HG03280 (cell line): ENCODE measurements at regions not wholly inside any gene's neighbourhood (a gene's known extent, or its start where the extent isn't known, plus 50 kb on each side); places are given as distances from the start of the nearest gene placed in this dataset.

Experiments
- ATAC-seq: cut with Tn5 transposase; IDR thresholded peaks from one replicate; pipeline ENCODE4 v1.9.1; 2021; ENCODE audit warnings: mild to moderate bottlenecking, moderate library complexity; ENCODE audit not compliant: unreplicated experiment

- no peak for ATAC-seq
Observed at GRCh38 chr12:46456356-46457334, 84.1 kb upstream of the SLC38A2 start.

GRCh38 chr12:46455648-46456352 is 83.2 kb upstream of the SLC38A2 start:
- no peak for ATAC-seq

- ATAC-seq: no peak
Observed at GRCh38 chr12:46454981-46455380, 82.4 kb upstream of the SLC38A2 start.

- ATAC-seq: no peak
Observed at GRCh38 chr12:46453428-46453827, 80.9 kb upstream of the SLC38A2 start.

GRCh38 chr12:46452776-46453175 is 80.2 kb upstream of the SLC38A2 start:
- no peak for ATAC-seq

GRCh38 chr12:46452061-46452615 is 79.6 kb upstream of the SLC38A2 start:
- ATAC-seq: no peak

GRCh38 chr12:46451276-46452021 is 78.9 kb upstream of the SLC38A2 start:
- no peak for ATAC-seq

GRCh38 chr12:46450279-46450748 is 77.7 kb upstream of the SLC38A2 start:
- ATAC-seq: no peak

GRCh38 chr12:46449856-46450255 is 77.3 kb upstream of the SLC38A2 start:
- ATAC-seq: no peak

GRCh38 chr12:46449316-46449715 is 76.7 kb upstream of the SLC38A2 start:
- ATAC-seq: no peak

- ATAC-seq: no peak
Observed at GRCh38 chr12:46446645-46447044, 74.1 kb upstream of the SLC38A2 start.

- no peak for ATAC-seq
Observed at GRCh38 chr12:46445551-46446235, 73.1 kb upstream of the SLC38A2 start.

- no peak for ATAC-seq
Observed at GRCh38 chr12:46445093-46445492, 72.5 kb upstream of the SLC38A2 start.

- ATAC-seq: no peak
Observed at GRCh38 chr12:46443594-46444263, 71.2 kb upstream of the SLC38A2 start.

GRCh38 chr12:46442738-46443137 is 70.2 kb upstream of the SLC38A2 start:
- no peak for ATAC-seq

- ATAC-seq: no peak
Observed at GRCh38 chr12:46442239-46442638, 69.7 kb upstream of the SLC38A2 start.

- no peak for ATAC-seq
Observed at GRCh38 chr12:46439793-46440511, 67.4 kb upstream of the SLC38A2 start.

- no peak for ATAC-seq
Observed at GRCh38 chr12:46438719-46439319, 66.2 kb upstream of the SLC38A2 start.

GRCh38 chr12:46438256-46438655 is 65.7 kb upstream of the SLC38A2 start:
- no peak for ATAC-seq
